ENCODE measurements at regions not wholly inside any gene's neighbourhood (a gene's known extent, or its start where the extent isn't known, plus 50 kb on each side); places are given as distances from the start of the nearest gene placed in this dataset.

DNA sequence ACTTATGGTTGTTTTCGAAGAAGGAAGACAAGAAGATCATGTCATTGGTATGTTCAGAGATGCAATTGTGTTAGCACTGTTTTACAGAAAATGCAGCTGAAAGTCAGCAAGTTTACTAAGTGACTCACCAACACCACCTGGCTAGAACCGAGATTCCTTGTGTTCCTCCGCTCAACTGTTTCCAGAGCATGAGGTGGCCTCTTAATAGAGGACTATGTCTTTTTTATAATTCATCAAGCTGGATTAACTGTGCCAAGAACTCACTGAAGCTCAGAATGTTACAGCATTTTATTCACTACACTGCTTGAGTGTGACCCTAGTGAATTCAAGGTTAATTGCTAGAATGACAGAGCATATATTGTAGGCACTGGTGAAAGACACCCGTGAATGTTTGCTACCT, 1573.5 kb upstream of the TENM3 start:
- no peaks in the 10 kb centered on the region for H3K9me3 ChIP-seq (ENCODE audit: insufficient read depth, low read depth, low read length)
- H3K27ac ChIP-seq (ENCODE audit: low read length), result no peak overlapping the region
- H3K9ac ChIP-seq (ENCODE audit: low read depth, low read length), result no peak overlapping the region
- H3K36me3 ChIP-seq (ENCODE audit: insufficient read depth, low read depth, low read length), result no peaks in the 10 kb centered on the region
- no peaks in the 10 kb centered on the region for H3K27me3 ChIP-seq (ENCODE audit: insufficient read depth, low read length)
- H3K4me1 ChIP-seq (ENCODE audit: insufficient read depth, low read length), result peaks cover 5% of the 10 kb centered on the region; the same call in 1 of the 2 replicates
- no peak overlapping the region for H3K4me3 ChIP-seq (ENCODE audit: low read length)

DNA sequence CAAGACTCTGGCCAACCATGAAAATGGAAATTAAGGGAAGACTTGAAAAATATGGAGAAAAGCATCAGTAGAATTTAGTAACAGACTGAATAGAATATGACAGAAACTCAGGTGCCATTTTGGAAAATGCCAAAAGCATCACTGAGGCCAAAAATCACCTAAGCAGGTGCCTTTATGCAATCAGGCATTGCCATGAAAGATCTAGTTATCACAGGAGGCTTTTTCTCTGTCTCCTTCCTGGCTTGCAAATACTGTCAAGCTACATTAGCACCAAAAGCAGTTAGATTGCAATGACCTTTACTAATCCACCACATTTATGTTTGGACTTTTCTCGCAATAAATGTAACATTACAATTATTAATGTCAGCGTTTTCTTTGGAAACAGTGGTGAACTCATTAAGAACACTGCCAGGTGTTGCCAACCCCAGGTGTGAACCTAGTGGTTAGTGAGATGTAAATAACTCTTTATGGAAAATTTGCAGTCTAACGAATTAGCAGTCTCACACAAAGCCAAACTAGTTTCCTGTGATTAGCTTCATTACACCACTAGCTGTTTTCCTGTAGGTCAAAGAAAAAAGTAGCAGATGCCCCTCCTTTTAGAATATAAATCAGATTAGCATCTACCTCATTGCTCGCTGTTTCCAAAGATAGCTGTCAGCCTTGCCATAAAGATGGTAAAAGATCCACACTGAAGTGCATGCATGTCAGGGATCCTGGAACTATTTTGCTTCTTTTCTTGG, 1568.4 kb upstream of the TENM3 start:
- Histone ChIP-seq H3K27ac (ENCODE audit: low read length) (no peak overlapping the region), H3K4me3 (ENCODE audit: low read length) (no peak overlapping the region), H3K4me1 (ENCODE audit: insufficient read depth, low read length) (no peaks in the 10 kb centered on the region), H3K9me3 (ENCODE audit: insufficient read depth, low read depth, low read length) (no peaks in the 10 kb centered on the region), H3K36me3 (ENCODE audit: insufficient read depth, low read depth, low read length) (no peaks in the 10 kb centered on the region), H3K9ac (ENCODE audit: low read depth, low read length) (no peak overlapping the region), H3K27me3 (ENCODE audit: insufficient read depth, low read length) (no peaks in the 10 kb centered on the region)

DNA sequence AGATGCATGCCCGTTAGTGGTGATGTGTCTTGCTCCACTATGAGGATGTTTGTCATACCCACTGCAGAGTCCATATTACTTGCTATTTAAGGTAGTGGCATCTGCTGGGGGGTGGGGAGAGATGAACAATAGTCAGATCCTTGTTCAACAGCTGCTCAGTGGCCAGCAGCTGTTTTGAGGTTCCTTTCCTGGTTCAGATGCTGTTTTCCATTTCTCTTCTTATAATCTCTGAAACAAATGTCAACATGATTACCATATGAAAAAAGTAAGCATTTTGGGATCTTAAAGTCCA, 1567.9 kb upstream of the TENM3 start:
- H3K4me3 ChIP-seq (ENCODE audit: low read length), result no peak overlapping the region
- no peak overlapping the region for H3K27ac ChIP-seq (ENCODE audit: low read length)
- H3K4me1 ChIP-seq (ENCODE audit: insufficient read depth, low read length), result no peaks in the 10 kb centered on the region
- H3K36me3 ChIP-seq (ENCODE audit: insufficient read depth, low read depth, low read length), result no peaks in the 10 kb centered on the region
- no peak overlapping the region for H3K9ac ChIP-seq (ENCODE audit: low read depth, low read length)
- H3K9me3 ChIP-seq (ENCODE audit: insufficient read depth, low read depth, low read length), result no peaks in the 10 kb centered on the region
- no peaks in the 10 kb centered on the region for H3K27me3 ChIP-seq (ENCODE audit: insufficient read depth, low read length)

DNA sequence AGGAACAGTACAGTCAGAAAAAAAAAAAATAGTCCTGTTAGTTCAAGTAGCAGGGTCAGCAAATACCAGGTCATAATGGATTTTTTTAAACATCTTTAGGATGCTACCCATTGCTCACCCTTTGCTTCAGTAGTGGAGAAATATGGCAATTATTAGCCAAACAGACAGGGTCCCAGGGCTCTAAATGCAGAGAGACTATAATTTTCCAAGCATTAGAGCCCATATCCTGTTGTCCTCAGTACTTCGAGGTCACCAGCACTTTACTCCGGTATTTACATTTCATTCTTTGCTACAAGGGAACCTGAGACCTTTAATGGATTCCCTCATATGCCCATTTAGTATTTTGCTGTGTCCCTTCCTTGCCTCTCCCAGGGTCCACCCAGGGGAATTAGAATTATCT, 1562.9 kb upstream of the TENM3 start:
- no peak overlapping the region for H3K9ac ChIP-seq (ENCODE audit: low read depth, low read length)

DNA sequence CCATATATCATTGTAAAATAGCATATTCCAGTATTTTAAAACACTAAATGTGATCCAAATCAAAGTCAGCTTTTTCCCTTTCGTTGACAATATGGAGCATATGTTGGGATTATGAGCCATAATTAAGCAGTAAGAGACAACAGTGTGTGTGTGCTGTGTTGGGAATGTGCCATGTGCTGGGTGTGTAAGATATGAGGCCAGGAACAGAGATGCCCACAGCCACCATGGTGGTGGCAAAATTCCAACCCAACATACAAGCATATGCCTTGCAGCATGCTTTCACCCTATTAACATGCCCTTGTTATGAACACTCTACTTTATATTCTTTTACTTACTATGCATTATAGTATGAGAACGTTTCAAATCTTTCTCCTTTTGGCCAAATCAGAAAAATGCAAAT, 1560.4 kb upstream of the TENM3 start:
- Histone ChIP-seq H3K9me3 (ENCODE audit: insufficient read depth, low read depth, low read length) (no peaks in the 10 kb centered on the region), H3K9ac (ENCODE audit: low read depth, low read length) (no peak overlapping the region), H3K4me1 (ENCODE audit: insufficient read depth, low read length) (no peaks in the 10 kb centered on the region), H3K4me3 (ENCODE audit: low read length) (no peak overlapping the region), H3K36me3 (ENCODE audit: insufficient read depth, low read depth, low read length) (no peaks in the 10 kb centered on the region), H3K27me3 (ENCODE audit: insufficient read depth, low read length) (no peaks in the 10 kb centered on the region), H3K27ac (ENCODE audit: low read length) (no peak overlapping the region)

More for the DNA sequence above, 1562.9 kb upstream of the TENM3 start:
- Histone ChIP-seq H3K4me3 (ENCODE audit: low read length) (no peak overlapping the region), H3K27ac (ENCODE audit: low read length) (no peak overlapping the region), H3K4me1 (ENCODE audit: insufficient read depth, low read length) (no peaks in the 10 kb centered on the region), H3K27me3 (ENCODE audit: insufficient read depth, low read length) (no peaks in the 10 kb centered on the region), H3K36me3 (ENCODE audit: insufficient read depth, low read depth, low read length) (no peaks in the 10 kb centered on the region), H3K9me3 (ENCODE audit: insufficient read depth, low read depth, low read length) (no peaks in the 10 kb centered on the region)

DNA sequence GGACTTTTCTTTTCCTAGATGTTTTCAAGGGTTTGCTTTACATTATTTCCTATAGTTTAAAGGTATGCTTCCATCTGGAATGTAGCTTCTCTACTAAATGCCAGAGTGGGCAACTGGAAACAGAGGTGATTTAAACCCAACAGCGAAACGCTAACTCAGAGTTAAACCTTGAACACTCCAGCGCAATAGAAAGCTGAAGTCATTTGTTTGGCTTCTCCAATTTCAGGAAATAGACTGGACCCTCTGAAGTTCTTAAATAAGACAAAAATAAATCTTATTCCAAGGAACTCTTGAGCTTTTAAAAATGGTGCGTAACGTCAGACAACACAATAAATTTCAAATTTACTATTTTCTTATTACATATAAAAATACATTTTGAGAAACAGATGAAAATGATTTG, 1560.0 kb upstream of the TENM3 start:
- no peaks in the 10 kb centered on the region for H3K9me3 ChIP-seq (ENCODE audit: insufficient read depth, low read depth, low read length)
- H3K4me3 ChIP-seq (ENCODE audit: low read length), result no peak overlapping the region
- H3K9ac ChIP-seq (ENCODE audit: low read depth, low read length), result no peak overlapping the region
- H3K36me3 ChIP-seq (ENCODE audit: insufficient read depth, low read depth, low read length), result no peaks in the 10 kb centered on the region
- H3K27me3 ChIP-seq (ENCODE audit: insufficient read depth, low read length), result no peaks in the 10 kb centered on the region
- no peak overlapping the region for H3K27ac ChIP-seq (ENCODE audit: low read length)
- H3K4me1 ChIP-seq (ENCODE audit: insufficient read depth, low read length), result no peaks in the 10 kb centered on the region

DNA sequence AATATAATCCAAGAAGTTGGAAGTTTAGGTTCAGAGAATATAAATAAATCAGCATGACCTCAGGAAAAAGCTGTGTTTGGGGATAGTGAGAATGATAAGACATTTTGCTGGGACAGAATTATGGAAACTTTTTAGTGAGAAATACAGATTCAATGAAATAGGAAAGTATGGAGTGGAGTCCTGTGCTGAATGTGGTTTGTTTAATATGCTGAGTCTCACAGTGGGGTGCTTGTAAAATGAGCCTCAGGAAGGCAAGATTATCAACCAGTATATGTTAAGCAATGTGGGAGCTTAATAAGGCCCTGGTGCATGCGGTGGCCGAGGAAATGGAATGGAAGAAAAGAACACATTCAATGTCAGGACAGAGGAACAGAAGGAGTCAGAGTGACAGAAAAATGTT, 1554.7 kb upstream of the TENM3 start:
- Histone ChIP-seq H3K4me1 (ENCODE audit: insufficient read depth, low read length) (no peaks in the 10 kb centered on the region), H3K27me3 (ENCODE audit: insufficient read depth, low read length) (no peaks in the 10 kb centered on the region), H3K9me3 (ENCODE audit: insufficient read depth, low read depth, low read length) (peaks cover 7% of the 10 kb centered on the region), H3K36me3 (ENCODE audit: insufficient read depth, low read depth, low read length) (no peaks in the 10 kb centered on the region), H3K4me3 (ENCODE audit: low read length) (no peak overlapping the region), H3K27ac (ENCODE audit: low read length) (no peak overlapping the region), H3K9ac (ENCODE audit: low read depth, low read length) (no peak overlapping the region)

DNA sequence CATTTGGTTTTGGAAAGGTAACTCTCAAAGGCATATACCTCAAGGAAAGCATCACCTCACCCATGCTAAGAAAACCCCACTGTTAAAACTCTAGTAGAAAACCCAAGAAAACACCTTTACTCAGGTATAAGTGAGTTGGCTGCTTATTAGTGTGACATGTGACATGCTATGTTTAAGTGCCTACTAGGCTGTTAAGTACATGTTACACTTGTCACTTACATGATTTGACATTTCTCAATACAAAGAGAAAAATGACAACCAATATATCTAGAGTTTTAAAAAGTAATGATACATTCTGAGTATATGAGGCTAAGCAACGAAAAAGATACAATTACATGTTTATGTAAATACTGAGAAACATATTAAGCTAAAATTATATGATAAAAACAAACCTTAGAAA, 1548.3 kb upstream of the TENM3 start:
- Histone ChIP-seq H3K4me1 (ENCODE audit: insufficient read depth, low read length) (no peaks in the 10 kb centered on the region), H3K36me3 (ENCODE audit: insufficient read depth, low read depth, low read length) (no peaks in the 10 kb centered on the region), H3K4me3 (ENCODE audit: low read length) (no peak overlapping the region), H3K27ac (ENCODE audit: low read length) (no peak overlapping the region), H3K27me3 (ENCODE audit: insufficient read depth, low read length) (no peaks in the 10 kb centered on the region), H3K9ac (ENCODE audit: low read depth, low read length) (no peak overlapping the region), H3K9me3 (ENCODE audit: insufficient read depth, low read depth, low read length) (peaks cover 15% of the 10 kb centered on the region)

DNA sequence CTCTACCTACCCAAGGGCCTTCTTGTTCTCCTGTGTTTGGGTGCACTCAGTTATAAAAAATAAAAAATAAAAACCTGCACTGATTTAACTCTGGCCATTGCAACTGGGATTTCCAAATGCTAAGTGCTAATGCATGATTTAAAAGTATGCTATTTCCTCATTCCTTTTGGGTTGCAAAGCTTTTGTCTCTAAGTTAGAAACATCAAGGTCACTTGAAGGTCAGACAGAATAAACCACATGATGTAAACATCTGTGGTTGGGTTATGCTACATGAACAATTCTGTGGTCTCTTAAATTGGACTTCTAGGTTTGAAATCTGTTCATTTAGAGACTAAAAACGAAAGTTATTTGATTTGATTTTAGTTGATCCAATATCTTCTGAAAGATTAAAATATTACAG, 1547.4 kb upstream of the TENM3 start:
- no peak overlapping the region for H3K9ac ChIP-seq (ENCODE audit: low read depth, low read length)
- peaks cover 15% of the 10 kb centered on the region for H3K9me3 ChIP-seq (ENCODE audit: insufficient read depth, low read depth, low read length)
- no peaks in the 10 kb centered on the region for H3K27me3 ChIP-seq (ENCODE audit: insufficient read depth, low read length)
- H3K27ac ChIP-seq (ENCODE audit: low read length), result no peak overlapping the region
- H3K4me3 ChIP-seq (ENCODE audit: low read length), result no peak overlapping the region
- H3K36me3 ChIP-seq (ENCODE audit: insufficient read depth, low read depth, low read length), result no peaks in the 10 kb centered on the region
- H3K4me1 ChIP-seq (ENCODE audit: insufficient read depth, low read length), result peaks cover 7% of the 10 kb centered on the region; the same call in 1 of the 2 replicates

DNA sequence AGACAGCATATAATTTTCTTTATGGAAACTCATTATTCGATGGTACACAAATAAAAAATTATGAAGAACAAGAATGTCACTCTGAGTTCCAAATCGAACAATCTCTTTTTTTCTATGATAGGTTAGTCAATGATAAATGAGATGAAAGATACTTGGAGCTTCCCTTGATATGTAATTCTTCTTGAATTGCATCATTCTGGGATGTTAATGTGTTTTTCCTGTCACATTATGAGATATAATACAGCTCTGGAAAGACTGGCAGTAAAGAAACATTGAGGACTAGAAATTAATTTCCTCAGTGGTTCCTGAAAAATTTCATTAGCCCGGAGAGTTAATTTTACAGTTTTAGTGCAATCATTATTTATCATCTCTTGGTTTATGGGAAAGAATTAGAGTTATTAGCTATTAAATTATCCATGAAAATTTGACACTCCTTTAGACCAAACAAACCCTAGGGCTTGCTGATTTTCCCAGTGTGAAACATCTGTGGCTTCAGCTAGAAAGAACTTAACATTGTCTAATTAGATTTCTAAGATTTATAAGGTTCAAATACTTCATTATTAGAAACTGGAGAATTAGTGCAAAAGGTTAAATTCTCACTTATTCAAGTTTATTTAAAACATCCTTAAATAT, 1546.6 kb upstream of the TENM3 start:
- H3K9ac ChIP-seq (ENCODE audit: low read depth, low read length), result no peak overlapping the region
- peaks cover 15% of the 10 kb centered on the region for H3K9me3 ChIP-seq (ENCODE audit: insufficient read depth, low read depth, low read length)
- no peaks in the 10 kb centered on the region for H3K36me3 ChIP-seq (ENCODE audit: insufficient read depth, low read depth, low read length)
- no peak overlapping the region for H3K4me3 ChIP-seq (ENCODE audit: low read length)
- H3K4me1 ChIP-seq (ENCODE audit: insufficient read depth, low read length), result peaks cover 9% of the 10 kb centered on the region; the same call in 1 of the 2 replicates
- H3K27ac ChIP-seq (ENCODE audit: low read length), result no peak overlapping the region
- no peaks in the 10 kb centered on the region for H3K27me3 ChIP-seq (ENCODE audit: insufficient read depth, low read length)

DNA sequence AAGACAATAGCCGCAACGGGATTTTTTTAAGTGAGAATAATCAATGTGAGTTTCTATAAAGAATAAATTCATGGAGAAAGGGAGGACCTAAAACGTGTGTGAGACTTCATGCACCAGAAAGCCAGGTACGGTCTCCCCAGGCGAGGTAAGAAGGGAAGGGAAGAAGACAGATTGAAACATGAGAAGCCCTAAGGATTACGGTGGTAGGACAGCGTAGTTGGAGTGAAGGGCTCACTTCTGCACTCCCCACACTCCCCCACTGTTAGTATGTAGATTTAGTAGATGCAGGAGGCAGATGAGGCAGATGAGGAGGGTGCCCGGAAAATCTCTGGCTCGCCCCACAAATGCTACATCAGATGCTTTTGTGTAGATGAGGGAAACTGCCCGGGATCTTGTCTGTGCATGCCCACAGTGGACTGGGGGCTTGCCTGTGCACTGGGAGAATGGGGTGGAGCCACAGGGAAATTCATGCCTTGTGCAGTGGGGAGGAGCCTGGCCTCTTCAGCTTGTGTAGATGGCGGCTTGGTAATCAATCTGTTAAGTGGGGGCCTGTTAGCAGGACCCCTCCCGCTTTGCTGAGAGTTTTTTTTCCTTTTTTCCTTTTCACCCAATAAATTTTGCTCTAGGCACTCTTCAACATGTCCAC, 1544.5 kb upstream of the TENM3 start:
- H3K4me3 ChIP-seq (ENCODE audit: low read length), result no peak overlapping the region
- no peaks in the 10 kb centered on the region for H3K36me3 ChIP-seq (ENCODE audit: insufficient read depth, low read depth, low read length)
- no peak overlapping the region for H3K27ac ChIP-seq (ENCODE audit: low read length)
- no peaks in the 10 kb centered on the region for H3K27me3 ChIP-seq (ENCODE audit: insufficient read depth, low read length)
- H3K4me1 ChIP-seq (ENCODE audit: insufficient read depth, low read length), result peaks cover 9% of the 10 kb centered on the region; the same call in 1 of the 2 replicates
- H3K9me3 ChIP-seq (ENCODE audit: insufficient read depth, low read depth, low read length), result peaks cover 6% of the 10 kb centered on the region
- no peak overlapping the region for H3K9ac ChIP-seq (ENCODE audit: low read depth, low read length)

DNA sequence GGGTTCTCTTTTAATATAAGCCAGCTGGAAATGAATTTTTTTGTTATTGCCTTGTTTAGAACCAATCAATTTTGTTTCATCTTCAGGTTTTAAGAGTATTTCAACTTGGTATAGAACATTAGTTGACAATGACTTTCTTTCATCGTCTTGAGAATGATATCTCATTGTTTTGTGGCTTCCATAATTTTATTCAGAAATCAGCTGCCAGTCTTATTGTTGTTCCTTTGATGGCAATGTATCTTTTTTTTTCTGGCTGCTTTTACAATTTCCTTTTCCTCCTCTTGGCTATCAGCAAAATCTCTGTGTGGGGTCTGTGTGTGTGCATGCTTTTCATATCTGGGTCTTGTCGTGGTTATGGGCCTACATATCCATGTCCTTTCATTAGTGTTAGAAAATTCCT, 1536.4 kb upstream of the TENM3 start:
- Histone ChIP-seq H3K27me3 (ENCODE audit: insufficient read depth, low read length) (no peaks in the 10 kb centered on the region), H3K9me3 (ENCODE audit: insufficient read depth, low read depth, low read length) (peaks cover 15% of the 10 kb centered on the region; the same call in 1 of the 2 replicates), H3K27ac (ENCODE audit: low read length) (no peak overlapping the region), H3K4me1 (ENCODE audit: insufficient read depth, low read length) (no peaks in the 10 kb centered on the region), H3K4me3 (ENCODE audit: low read length) (no peak overlapping the region), H3K9ac (ENCODE audit: low read depth, low read length) (no peak overlapping the region), H3K36me3 (ENCODE audit: insufficient read depth, low read depth, low read length) (no peaks in the 10 kb centered on the region)

All from iPS-20b (cell line).